ENCODE measurements at regions not wholly inside any gene's neighbourhood (a gene's known extent, or its start where the extent isn't known, plus 50 kb on each side); places are given as distances from the start of the nearest gene placed in this dataset.
"Not testable (repeated sequence)": the region's sequence is repeated elsewhere in the genome, so short reads cannot be mapped to it uniquely, and the experiment has no call there.

GRCh38 chr4:67333664-67334063, 211.6 kb downstream of the CENPC start:
- DNase-seq (ENCODE audit: low spot score in 2 of 2) (no peak), FAIRE-seq (no peak)

- FAIRE-seq, result no peak
- DNase-seq (ENCODE audit: low spot score in 2 of 2), result no peak
Measured at GRCh38 chr4:67332627-67333026, 212.7 kb downstream of the CENPC start.

GRCh38 chr4:67328393-67328792, 216.9 kb downstream of the CENPC start:
- DNase-seq (ENCODE audit: low spot score in 2 of 2), result no peak
- no peak for FAIRE-seq

- FAIRE-seq (no peak), DNase-seq (ENCODE audit: low spot score in 2 of 2) (no peak)
Measured at GRCh38 chr4:67328018-67328278, 217.4 kb downstream of the CENPC start.

- DNase-seq (ENCODE audit: low spot score in 2 of 2) (peak; percentile 28 to 57), FAIRE-seq (peak; percentile 24)
Measured at GRCh38 chr4:67327245-67328017, 217.9 kb downstream of the CENPC start.

GRCh38 chr4:67325791-67326190, 219.5 kb downstream of the CENPC start:
- DNase-seq (ENCODE audit: low spot score in 2 of 2) (no peak), FAIRE-seq (no peak)

GRCh38 chr4:67320645-67321044, 224.7 kb downstream of the CENPC start:
- FAIRE-seq (no peak), DNase-seq (ENCODE audit: low spot score in 2 of 2) (no peak)

- DNase-seq (ENCODE audit: low spot score in 2 of 2); FAIRE-seq: not testable (repeated sequence)
Measured at GRCh38 chr4:67319607-67320006, 225.7 kb downstream of the CENPC start.

- not testable (repeated sequence) for DNase-seq (ENCODE audit: low spot score in 2 of 2); FAIRE-seq
Measured at GRCh38 chr4:67300497-67301185, 244.7 kb downstream of the CENPC start.

GRCh38 chr4:67292636-67293035, 252.7 kb downstream of the CENPC start:
- DNase-seq (ENCODE audit: low spot score in 2 of 2), result no peak
- no peak for FAIRE-seq

- DNase-seq (ENCODE audit: low spot score in 2 of 2), result no peak
- no peak for FAIRE-seq
Measured at GRCh38 chr4:67292045-67292444, 253.3 kb downstream of the CENPC start.

- FAIRE-seq, result no peak
Measured at GRCh38 chr4:67291644-67292043, 253.7 kb downstream of the CENPC start.

GRCh38 chr4:67288964-67289363, 256.3 kb downstream of the CENPC start:
- DNase-seq (ENCODE audit: low spot score in 2 of 2), result no peak
- no peak for FAIRE-seq

More at GRCh38 chr4:67291644-67292043, 253.7 kb downstream of the CENPC start:
- DNase-seq (ENCODE audit: low spot score in 2 of 2), result no peak

GRCh38 chr4:67286724-67287123, 258.6 kb downstream of the CENPC start:
- DNase-seq (ENCODE audit: low spot score in 2 of 2) (no peak), FAIRE-seq (no peak)

GRCh38 chr4:67282749-67283148, 262.6 kb downstream of the CENPC start:
- FAIRE-seq, result no peak
- DNase-seq (ENCODE audit: low spot score in 2 of 2), result no peak

- FAIRE-seq, result no peak
- DNase-seq (ENCODE audit: low spot score in 2 of 2), result no peak
Measured at GRCh38 chr4:67275179-67275750, 270.0 kb downstream of the CENPC start.

- FAIRE-seq; DNase-seq (ENCODE audit: low spot score in 2 of 2): not testable (repeated sequence)
Measured at GRCh38 chr4:67274671-67275070, 270.6 kb downstream of the CENPC start.

- no peak for DNase-seq (ENCODE audit: low spot score in 2 of 2)
Measured at GRCh38 chr4:67273666-67274065, 271.6 kb downstream of the CENPC start.

GRCh38 chr4:67261971-67262370, 283.3 kb downstream of the CENPC start:
- no peak for FAIRE-seq
- DNase-seq (ENCODE audit: low spot score in 2 of 2), result no peak

More at GRCh38 chr4:67273666-67274065, 271.6 kb downstream of the CENPC start:
- FAIRE-seq, result no peak

- DNase-seq (ENCODE audit: low spot score in 2 of 2) (no peak), FAIRE-seq (no peak)
Measured at GRCh38 chr4:67256388-67257043, 288.8 kb downstream of the CENPC start.
